Brain microvascular endothelial cell (primary cell): ENCODE measurements at regions not wholly inside any gene's neighbourhood (a gene's known extent, or its start where the extent isn't known, plus 50 kb on each side); places are given as distances from the start of the nearest gene placed in this dataset.

Experiments used
- DNase-seq: peaks from one replicate; pipeline ENCODE4 v3.0.0-alpha.2; 2020
- H3K27ac ChIP-seq: fragments of 250-450 bp; sonication (Bioruptor Pico); 2 replicates; pipeline ENCODE4 v1.5.1; 2020; ENCODE audit warnings: mild to moderate bottlenecking, moderate library complexity
- H3K27me3 ChIP-seq: fragments of 250-450 bp; sonication (Bioruptor Pico); replicated peaks from 2 replicates; pipeline ENCODE4 v1.5.1; 2020; ENCODE audit warnings: mild to moderate bottlenecking
- H3K36me3 ChIP-seq: fragments of 250-450 bp; sonication (Bioruptor Pico); replicated peaks from 2 replicates; pipeline ENCODE4 v1.5.1; 2020; ENCODE audit warnings: mild to moderate bottlenecking
- H3K4me3 ChIP-seq: 2 replicates; pipeline ENCODE4 v1.5.1; 2011; ENCODE audit warnings: low read depth, mild to moderate bottlenecking, control low read depth, low read length, moderate library complexity
- in situ Hi-C: cut with HindIII; loops from 2 replicates; pipeline ENCODE4 v1.10.0; 2017; ENCODE audit warnings: low sequenced_read_pairs, low pct_ligation_motif_present
- TF ChIP-seq, protein P1 (sequence below): IDR thresholded peaks from 2 replicates; pipeline ENCODE4 v1.5.1; 2011; ENCODE audit warnings: low read depth, mild to moderate bottlenecking, moderate library complexity, low read length, control low read depth, inconsistent platforms; ENCODE audit errors: missing control alignments

DNA sequence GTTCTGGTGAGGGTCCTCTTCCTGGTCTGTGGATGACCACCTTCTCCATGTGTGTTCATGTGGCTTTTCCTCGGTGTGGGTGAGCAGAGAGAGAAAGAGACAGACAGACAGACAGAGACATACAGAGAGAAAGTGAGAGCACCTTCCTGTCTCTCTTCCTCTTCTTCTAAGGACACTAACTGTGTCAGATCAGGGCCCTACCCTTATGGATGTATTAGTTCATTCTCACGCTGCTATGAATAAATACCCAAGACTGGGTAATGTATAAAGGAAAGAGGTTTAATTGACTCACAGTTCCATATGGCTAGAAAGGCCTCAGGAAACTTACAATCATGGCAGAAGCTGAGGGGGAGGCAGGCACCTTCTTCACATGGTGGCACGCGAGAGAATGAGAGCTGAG lies 131.5 kb upstream of the ZNF648 start:
- in situ Hi-C loops = no loop called here
- H3K4me3 ChIP-seq = no peak overlapping the region
- no peaks in the 10 kb centered on the region for H3K27me3 ChIP-seq
- H3K36me3 ChIP-seq = no peaks in the 10 kb centered on the region
- H3K27ac ChIP-seq = no peak overlapping the region
- DNase-seq = no peak
- TF ChIP-seq, protein P1, sequence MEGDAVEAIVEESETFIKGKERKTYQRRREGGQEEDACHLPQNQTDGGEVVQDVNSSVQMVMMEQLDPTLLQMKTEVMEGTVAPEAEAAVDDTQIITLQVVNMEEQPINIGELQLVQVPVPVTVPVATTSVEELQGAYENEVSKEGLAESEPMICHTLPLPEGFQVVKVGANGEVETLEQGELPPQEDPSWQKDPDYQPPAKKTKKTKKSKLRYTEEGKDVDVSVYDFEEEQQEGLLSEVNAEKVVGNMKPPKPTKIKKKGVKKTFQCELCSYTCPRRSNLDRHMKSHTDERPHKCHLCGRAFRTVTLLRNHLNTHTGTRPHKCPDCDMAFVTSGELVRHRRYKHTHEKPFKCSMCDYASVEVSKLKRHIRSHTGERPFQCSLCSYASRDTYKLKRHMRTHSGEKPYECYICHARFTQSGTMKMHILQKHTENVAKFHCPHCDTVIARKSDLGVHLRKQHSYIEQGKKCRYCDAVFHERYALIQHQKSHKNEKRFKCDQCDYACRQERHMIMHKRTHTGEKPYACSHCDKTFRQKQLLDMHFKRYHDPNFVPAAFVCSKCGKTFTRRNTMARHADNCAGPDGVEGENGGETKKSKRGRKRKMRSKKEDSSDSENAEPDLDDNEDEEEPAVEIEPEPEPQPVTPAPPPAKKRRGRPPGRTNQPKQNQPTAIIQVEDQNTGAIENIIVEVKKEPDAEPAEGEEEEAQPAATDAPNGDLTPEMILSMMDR = no peak

DNA sequence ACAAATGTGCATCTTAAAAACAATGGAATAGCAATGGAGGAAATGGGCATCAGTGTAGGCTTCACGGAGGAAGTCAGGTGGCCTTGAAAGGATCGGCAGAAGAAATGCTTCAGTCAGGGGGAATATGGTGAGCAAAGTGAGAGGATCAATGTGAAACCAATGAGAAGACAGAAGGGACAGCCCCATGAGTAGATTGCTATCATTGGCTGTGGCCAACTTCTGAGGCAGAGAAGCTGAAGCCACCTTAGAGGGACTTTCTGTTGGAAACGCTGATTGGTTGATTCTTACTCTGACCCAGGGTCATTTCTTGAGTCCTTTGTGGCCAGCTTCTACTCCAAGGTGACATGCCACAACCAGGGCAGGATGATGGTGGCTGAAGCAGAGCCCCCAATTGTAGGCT lies 130.7 kb upstream of the ZNF648 start:
- Histone ChIP-seq H3K4me3 (no peak overlapping the region), H3K36me3 (no peaks in the 10 kb centered on the region), H3K27ac (no peak overlapping the region), H3K27me3 (no peaks in the 10 kb centered on the region)
- no peak for DNase-seq
- in situ Hi-C loops = no loop called here
- TF ChIP-seq, protein P1 = no peak

DNA sequence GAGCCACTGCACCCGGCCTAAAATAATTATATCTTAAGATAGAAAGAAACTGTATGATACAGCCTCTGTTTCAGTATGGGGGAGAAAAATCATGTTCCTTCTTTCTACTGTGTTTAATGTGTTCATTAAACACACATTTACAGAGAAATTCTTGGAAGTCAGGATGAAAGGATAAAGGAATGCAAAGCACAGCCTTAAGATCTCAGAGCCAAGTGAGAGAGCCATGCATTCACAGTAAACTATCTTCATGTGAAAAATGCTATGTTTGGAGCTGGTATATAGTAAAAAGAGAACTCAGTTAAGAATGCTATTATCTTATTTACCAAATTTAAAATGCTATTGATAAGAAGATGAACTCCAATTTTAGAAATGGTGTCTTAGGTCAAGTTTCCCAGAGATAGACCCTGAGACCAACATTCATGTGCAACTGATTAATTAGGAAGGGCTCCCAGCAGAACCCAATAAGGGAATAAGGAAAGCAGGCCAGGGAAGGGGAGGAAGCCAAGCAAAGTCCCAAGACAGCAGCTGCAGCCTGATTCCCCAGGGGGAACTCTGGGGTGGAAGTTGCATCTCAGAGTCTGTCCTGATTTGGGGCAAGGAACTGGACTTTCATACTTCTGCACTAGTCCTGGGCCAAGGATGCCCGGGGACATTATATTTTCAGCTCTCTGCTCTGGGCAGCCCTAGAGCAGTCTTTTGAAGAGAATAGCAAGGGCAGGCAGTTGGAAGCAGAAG lies 130.0 kb upstream of the ZNF648 start:
- no peak overlapping the region for H3K4me3 ChIP-seq
- no peak overlapping the region for H3K27ac ChIP-seq
- DNase-seq = no peak
- in situ Hi-C loops = no loop called here
- TF ChIP-seq, protein P1 = no peak
- no peaks in the 10 kb centered on the region for H3K36me3 ChIP-seq
- no peaks in the 10 kb centered on the region for H3K27me3 ChIP-seq

GRCh38 chr1:182189535-182190066 lies 128.1 kb upstream of the ZNF648 start:
- no peaks in the 10 kb centered on the region for H3K27me3 ChIP-seq
- H3K4me3 ChIP-seq = no peak overlapping the region
- TF ChIP-seq, protein P1 = no peak
- in situ Hi-C loops = no loop called here
- DNase-seq = no peak
- no peaks in the 10 kb centered on the region for H3K36me3 ChIP-seq
- H3K27ac ChIP-seq = no peak overlapping the region

DNA sequence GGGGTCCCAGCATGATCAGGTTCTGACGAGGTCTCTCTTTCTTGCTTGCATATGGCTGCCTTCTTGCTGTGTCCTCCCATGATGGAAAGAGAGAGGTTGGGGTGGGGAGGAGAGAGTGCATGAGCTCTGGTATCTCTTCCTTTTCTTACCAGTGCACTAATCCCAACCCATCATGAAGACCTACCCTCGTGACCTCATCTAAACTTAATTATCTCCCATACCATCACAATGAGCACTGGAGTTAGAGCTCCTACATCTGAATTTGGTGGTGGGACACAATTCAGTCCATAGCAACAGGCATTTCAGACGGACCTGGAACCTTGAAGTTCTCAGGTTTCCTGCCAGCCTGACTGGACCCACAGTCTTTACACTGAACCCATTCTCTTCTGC lies 125.2 kb upstream of the ZNF648 start:
- Histone ChIP-seq H3K27me3 (no peaks in the 10 kb centered on the region), H3K4me3 (no peak overlapping the region), H3K27ac (no peak overlapping the region), H3K36me3 (no peaks in the 10 kb centered on the region)
- no peak for DNase-seq
- in situ Hi-C loops = no loop called here
- TF ChIP-seq, protein P1 = no peak
